Cerebellar cortex (tissue), 1 donor: ENCODE measurements at regions not wholly inside any gene's neighbourhood (a gene's known extent, or its start where the extent isn't known, plus 50 kb on each side); places are given as distances from the start of the nearest gene placed in this dataset.

Experiments used
- DNase-seq: peaks from one replicate; pipeline ENCODE4 v3.0.0-alpha.2; 2015; ENCODE audit warnings: low spot score

DNA sequence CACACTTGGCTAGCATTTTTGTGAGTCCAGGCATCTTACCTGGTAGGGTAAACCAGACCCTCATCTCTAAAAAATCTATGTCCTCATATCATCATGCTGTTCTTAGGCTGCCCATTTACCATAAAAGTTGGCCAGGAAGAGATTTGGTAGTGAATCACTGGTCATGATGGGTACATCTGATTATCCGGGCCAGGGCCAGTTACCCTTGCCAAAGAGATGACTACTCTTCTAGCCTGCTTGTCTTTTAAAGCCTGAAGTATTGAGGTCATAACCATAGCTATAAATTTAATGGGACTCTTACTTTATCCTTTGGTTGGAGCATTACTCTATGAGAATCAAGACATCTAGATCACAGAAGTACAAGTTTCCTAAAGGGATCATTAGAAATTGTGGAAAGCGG, 276.8 kb downstream of the TENT5A start:
- no peak for DNase-seq

DNA sequence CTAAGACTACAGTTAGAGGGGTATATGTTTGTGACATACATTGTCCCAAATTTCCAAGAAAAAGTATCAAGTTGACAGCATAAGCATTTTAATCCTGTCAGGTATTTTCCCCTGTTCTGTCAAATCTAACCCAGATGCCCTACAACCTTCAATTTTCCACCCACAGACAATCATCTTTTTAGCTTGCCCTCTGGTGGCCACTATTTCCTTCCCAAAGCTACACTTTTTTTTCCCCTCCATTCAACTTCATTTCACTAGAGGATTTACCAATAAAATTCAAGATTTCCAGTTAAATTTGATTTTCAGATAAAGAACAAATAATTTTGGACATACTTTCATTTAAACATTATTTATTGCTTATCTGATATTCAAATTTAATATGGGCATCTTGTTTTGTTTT, 286.6 kb downstream of the TENT5A start:
- DNase-seq = no peak

DNA sequence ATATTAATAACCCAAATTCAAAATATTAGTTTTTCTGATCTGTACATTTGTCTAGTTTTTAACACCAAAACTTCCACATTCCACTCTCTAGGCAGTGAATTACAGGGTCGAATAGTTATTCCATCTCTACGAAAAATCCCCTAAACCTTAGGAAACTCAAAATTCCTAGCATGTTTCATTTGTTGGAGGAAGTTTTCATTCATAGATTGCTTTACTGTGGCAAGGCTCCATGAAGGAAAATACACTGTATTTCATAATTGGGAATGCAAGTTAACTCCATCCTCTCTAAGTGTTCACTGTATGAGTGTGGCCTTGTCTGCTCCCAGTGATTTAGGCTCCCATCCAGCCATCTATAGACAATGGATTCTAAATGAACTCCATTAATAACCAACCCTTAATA, 296.1 kb downstream of the TENT5A start:
- DNase-seq = no peak

DNA sequence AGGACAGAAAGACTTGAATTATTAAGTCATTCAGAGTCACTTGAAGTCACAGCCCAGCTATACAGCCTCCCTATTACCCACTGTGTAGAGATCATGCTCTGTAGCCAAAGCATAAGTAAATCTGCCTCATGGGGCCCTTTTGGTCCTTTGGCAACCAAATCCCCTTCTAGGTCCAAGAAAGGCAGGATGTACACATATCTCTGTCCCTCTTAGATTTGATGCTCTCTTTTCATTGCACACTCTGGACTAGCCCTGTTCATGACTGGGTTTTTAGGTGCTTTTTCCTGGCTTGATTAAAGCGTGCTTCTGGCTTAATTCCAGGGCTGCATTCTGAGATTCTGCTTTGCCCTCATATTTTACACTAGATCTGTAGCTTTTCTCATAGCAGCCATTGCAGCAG, 296.8 kb downstream of the TENT5A start:
- DNase-seq = peak; percentile 8

DNA sequence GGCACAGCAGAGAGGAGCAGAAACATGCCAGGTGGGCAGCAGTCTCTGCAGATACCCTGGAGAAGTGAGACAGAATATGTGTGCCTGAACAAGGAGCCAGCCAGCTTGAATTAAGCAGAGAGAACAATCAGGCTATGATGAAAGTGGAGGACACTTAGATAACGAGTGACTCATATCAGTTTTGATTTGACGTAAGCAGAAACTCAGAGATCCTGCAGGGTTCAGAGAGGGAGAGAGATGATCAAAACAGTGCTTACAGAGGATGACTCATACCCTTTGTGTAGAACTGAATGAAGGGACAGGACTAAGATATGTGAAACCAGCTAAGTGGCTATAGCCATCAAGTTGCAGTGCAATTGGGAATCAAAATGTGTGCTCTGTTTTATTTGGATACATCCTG, 300.7 kb downstream of the TENT5A start:
- DNase-seq = no peak

DNA sequence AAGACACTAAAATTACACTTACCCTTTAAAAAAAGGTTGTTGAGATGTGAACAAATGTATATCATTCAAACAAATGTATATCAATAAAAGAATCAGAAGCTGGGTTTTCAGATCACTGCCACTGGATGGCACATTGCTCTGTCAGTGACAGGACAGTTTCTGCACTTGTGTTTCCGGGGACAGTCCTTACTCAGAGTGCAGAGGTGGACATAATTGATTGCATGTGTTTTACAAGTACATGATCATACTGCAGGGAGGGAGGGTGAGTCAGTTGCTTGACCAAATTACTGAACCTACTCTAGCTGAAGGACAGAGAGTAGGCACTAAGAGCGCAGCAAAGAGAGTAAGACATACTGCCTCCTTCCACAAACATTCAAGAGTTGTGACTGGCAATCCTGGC, 302.3 kb downstream of the TENT5A start:
- DNase-seq = no peak

DNA sequence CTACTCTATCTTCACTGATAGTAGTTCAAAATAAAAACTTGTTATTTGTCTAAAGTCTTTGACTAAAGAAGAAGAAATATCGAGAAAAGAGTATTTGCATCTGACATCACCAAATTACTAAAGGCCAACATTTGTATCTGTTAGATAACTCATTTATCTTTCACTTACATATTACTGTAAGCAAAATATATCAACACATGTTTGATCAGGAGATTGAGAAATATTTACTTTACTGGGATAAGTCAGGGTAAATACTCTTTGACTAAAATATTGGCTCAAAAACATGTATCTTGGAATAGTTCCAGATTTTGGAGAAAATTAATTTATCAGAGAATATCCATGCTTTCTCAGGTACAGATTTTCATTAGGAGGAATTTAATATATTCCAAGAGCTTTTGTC, 306.0 kb downstream of the TENT5A start:
- no peak for DNase-seq

DNA sequence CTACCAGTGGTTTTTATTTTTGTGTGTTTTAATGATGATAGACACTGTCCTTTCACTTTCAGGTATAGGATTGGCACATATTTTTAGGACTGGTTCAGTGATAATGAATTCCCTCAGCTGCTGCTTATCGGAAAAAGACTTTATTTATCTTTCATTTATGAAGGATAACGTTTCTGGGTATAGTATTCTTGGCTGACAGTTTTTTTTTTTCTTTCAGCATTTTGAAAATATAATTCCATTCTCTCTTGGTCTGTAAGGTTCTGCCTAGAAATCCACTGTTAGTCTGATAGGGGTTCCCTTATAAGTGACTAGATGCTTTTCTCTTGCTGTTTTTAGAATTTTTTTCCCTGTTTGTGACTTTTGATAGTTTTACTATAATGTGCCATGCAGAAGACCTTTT, 313.1 kb downstream of the TENT5A start:
- no peak for DNase-seq

DNA sequence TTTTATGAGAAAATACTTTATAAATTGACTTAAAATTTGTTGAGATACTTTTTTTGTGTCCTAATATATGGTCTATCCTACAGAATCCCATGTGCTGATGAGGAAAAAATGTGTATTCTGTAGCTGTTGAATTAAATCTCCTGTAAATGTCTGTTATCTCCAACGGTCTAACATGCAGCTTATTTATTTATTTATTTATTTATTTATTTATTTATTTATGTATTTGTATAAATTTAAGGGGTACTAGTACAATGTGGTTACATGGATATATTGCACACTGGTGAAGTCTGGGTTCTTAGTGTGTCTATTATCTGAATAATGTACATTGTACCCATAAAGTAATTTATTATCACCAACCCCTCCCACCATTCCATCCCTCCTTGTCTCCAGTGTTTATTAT, 315.5 kb downstream of the TENT5A start:
- DNase-seq = no peak

DNA sequence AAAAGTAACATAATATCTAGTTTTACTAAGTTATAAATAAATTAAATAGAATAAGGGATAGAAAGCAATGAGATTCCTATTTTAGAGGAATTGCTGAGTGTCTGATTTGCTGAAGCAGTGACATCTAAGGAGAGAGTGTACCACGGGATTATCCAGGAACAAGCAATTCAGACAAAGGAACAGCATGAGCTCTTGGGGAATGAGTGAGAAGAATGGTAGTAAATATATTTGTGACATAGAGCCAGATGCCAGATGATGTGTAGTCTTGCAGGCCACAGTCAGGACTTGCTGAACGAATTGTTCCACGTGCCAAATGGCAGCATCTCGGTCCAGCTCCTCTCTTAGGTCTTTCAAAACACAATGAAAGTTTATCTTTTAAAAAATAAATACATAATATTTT, 339.2 kb downstream of the TENT5A start:
- no peak for DNase-seq

DNA sequence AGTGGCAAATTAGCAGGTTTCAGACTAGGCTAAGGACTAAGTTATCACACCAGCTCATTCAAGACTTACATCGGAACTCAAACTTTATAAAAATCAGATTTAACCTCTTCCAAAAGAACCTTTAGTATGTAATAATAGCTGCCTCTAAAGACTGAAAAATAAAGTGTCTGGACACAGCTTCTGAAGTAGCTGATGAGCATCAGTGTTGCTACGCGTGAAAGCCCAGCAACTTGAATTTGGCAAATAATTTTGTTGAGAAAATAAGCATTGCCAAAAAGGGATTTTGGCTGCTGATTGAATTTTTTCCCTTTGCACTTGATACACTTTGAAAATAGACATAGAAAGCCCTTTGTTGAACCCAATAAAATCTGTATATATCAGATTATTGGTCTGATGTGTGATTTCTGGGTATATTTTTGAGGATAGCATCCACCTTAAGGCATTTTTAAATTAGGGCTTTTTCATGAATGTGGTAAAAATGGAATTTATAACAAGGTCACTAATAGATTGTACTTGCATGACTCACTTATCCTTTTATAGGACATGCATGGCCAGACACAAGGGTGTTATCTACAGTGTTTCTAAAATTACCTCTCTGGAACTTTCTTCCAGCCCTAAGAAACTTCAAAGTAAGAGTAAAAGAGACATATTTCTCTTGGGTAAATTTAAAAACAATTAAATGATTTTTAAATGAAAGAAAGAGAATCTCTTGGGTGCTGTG, 350.4 kb downstream of the TENT5A start:
- no peak for DNase-seq

DNA sequence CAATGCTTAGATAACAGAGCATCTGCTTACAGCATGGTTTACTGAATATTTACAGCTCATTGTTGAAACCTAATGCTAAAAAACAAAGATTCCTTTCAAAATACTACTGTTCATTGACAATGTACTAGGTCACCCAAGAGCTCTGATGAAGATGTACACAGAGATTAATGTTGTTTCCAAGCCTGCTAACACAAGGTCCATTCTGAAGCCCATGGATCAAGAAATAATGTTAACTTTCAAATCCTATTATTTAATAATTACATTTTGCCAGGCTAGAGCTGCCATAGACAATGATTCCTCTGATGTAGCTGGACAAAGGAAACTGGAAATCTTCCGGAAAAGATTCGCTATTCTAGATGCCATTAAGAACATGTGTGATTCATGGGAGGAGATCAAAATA, 355.6 kb downstream of the TENT5A start:
- no peak for DNase-seq

DNA sequence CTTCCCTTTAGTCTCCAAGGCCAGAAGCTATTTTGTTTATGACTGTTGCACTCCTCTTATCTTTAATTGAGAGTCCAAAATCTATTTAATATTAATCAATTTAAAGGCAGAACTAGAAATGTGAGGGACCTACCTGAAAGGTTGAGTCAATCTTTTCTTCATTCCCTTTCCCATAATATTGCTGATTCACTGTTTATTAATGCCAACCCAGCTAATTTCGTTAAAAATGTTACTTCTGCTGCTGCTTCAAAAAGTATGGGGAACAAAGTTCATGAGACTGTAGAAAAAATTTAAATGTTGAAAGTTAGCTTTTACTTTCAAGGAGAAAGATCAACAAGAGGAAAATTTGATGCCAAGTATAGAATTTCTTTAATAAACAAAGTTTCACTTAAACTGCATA, 365.3 kb downstream of the TENT5A start:
- DNase-seq = no peak

DNA sequence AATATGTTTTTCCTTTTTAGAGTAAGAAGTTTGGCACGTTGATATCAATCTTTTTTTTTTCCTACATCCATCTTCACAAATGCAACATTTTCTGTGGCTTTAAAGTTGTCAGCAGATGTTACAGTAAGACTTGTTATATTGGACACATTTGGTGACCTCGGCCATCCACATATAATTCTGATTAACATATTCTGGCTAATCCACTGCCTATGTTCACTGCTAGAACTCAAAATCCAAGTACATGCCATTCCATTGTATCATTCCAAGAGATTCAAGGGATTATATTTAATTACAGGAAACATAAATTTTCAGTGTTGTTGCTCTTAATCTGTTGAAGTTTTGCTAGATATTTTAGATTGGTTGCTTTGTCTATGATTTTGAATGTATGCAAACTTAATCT, 367.6 kb downstream of the TENT5A start:
- DNase-seq = no peak

DNA sequence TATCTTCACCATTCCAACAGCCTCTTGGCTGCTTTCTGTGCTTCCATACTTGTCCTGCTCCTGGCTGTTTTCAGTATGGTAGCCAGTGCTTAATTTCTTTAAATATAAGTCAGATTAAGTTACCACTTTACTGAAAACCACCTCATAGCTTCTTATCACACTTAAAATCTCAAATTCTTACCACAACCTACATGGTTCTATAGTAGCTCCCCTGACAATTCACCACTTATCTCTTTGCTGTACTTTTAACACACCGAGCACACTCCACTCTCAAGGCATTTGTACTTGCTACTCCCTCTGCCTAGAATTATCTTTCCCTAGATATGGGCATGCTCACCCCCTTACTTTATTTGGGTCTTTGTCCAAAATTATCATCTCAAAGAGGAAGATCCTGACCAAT, 369.0 kb downstream of the TENT5A start:
- no peak for DNase-seq

DNA sequence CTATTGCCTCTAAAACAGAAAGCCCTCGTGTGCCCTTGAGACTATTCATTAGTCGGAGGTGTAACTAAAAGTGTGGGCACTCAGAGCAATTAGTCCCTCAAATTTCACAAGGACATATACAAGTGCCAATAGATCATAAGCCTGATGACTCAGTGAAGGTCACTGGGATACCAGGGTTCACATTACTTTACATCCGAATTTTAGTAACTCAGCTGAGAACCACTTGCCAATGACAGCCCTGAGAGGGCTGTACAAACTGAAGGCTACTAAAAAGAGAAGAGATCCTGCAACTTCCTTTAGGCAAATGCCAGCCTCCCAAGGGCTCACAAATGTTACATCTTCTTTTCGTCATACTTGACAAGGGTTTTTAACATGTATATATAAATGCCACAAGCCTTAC, 369.6 kb downstream of the TENT5A start:
- no peak for DNase-seq

DNA sequence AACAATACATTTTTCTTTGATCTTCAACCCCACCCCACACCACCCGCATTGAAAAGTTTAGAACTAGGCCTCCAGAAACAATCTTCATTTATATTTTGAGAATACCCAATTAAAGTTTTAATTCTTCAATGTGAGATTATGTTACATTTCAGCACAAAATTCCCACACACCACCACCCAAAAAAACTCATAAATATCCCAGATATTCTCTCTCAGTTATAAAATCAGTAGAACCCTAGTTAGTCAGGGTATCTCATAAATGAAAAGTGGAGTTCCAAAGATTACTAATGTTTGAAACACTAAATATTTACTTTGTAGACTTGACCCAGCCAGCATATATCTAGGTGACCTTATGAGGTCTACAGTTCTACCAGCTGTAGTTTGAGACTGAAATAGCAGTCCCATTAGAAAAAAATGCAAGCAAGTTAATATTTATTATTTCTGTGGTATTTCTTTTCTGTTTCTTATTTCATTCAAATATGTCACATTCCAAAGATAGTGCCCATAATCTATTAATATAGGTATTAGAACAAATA, 371.0 kb downstream of the TENT5A start:
- DNase-seq = no peak

DNA sequence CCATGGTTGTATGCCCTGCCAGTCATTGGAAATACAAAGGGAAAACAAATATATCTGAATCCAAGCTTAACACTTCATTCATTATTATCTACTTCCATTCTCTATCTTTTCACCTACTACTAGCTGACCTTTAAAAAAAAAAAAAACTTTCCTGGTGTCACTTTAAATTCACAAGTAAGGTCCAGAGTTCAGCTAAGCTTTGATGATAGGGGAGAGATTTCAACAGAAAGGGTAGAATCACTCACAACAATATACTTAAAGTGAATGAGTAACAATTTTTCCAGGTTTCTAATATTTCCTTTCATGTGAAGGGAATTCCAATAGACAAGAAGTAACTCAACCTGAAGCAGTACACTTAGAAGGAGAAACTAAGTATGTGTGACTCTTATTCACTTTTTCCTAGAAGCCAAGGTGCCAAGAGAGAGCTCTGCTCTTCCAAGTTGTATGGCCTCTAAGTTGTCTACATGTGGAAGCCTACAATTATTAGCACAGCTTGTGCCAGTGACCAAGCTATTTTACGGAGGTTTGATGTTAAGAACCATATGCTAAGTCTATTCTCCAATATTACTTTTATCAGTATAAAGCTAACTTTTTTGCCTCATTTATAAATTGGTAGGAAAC, 371.7 kb downstream of the TENT5A start:
- no peak for DNase-seq

DNA sequence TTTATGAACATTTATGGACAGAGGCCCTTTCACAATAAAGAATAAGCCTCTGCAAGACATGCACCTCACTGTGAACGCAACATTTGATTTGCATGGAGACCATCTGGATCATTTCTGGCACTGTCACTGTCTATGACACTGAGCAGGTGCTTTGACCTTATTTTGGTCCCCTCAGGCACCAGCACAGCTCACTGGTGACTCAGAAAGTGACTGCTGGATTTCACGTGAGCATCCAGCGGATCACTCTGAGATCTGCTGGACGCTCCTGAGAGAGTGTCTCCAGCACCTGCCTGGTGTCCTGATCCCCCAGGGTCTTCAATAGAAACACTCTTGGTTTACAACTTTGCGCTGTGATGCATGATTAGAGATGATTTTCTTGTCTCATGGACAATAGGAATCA, 375.7 kb downstream of the TENT5A start:
- no peak for DNase-seq

DNA sequence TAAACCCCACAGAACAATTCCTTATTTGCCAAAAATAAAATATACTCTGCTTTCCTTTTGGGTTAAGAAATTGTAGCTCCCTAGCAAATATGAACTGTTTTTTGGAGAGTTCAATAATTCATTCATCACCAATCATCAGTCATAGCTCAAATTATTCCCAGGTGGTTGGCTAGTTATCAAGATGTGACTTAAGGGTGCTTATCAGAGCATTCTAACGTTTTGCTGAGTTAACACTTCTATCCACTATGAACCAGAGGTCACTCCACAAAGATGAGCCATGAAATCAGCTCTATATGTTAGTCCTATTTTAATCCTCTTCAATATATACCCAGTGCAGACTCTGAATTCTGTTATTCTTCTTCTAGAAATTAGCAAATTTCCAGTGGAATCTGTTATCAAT, 379.1 kb downstream of the TENT5A start:
- DNase-seq = no peak

DNA sequence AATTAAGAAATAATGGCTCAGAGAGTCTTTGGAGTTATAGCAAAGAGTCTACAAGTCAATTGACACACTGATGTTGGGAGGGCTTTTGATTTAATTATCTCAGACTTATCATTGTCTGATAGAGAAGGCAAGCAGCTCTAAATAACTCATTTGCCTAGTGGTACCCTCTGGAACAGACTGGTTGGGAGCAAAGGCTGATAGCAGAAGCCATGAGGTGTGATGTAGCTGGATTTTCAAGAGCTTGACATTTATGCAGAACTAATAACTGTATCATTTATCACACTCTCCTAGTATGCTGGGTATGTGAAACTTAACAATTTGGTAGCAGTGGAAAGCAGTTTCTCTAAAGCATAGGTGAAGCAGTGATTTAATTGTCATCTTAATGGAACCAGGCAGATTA, 380.6 kb downstream of the TENT5A start:
- no peak for DNase-seq

DNA sequence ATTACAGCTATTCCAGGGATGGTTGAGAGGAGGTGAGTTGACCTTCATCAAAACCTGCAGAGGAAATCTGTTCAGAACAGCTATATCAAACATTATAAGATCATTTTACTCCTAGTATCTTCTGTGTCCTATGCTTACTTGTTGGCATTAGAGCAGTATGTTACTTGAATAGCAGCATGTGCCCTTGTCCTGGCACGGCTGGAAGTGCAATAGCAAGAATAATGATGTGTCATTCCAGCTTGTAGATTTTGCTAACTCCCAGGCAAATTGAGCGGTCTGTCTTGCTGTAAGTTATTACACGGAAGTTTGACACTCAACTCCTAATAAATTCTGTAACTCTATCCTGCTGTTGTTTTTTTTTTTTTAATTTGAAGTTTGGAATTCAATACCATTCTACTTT, 385.5 kb downstream of the TENT5A start:
- no peak for DNase-seq

DNA sequence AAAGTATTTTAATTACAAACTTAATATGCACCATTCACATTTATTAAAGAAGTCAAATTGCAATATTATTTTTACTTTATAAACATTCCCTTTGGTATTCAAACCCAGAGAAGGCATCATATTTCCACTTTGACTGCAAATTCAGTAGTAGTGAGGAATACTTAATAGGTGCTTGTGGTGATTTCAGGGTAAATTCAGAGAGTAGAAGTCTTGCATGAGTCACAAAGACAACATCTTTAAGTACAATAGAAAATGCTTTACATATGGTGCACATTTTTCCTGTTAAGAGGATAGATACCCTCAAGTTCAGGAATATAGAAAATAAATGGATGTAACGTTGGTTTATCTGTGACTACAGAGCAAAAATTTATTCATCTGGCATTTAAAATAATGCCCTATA, 390.2 kb downstream of the TENT5A start:
- DNase-seq = no peak

DNA sequence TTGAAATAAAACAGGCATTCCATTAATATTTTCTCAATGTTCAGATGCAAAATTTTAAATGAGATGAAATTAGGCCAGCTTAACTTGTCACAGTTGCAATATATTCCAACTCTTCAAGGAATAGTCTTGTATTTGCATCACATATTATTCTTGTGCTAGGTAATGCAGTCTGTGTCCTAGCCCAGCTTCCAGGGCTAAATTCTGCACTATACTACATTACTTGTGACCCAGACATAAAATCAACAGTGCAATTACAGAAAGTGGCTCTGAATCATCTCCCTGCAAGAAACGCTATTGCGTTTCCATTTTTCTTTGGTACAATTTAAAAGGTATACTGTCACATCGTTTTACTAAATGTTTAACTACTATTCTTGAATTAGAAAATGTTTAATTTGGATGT, 399.2 kb downstream of the TENT5A start:
- no peak for DNase-seq
